ENCODE measurements at regions not wholly inside any gene's neighbourhood (a gene's known extent, or its start where the extent isn't known, plus 50 kb on each side); places are given as distances from the start of the nearest gene placed in this dataset.

DNA sequence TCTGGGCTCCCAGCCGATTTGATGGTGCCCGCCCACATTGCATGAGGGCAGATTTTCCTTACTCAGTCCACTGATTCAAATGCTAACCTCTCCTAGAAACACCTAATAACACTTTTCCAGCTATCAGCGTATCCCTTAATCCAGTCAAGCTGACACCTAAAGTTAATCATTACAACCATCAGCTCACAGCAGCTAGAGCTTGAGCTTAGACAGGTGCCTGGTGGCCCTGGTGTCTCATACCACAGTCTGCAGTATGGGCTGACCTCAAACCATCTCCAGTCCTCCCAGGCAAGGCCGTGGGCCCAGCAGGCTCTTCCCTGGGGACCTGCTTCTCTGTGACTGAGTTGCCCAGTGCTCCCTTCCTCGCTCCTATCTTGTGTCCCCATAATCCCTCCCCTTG is 174.4 kb upstream of the NECTIN1 start:
- ChIA-PET POLR2A (no interaction called here), CTCF (no interaction called here)
- DNase-seq (ENCODE audit: low read depth, low spot score) (no peak), FAIRE-seq (no peak)
- Histone ChIP-seq H3K4me1 (ENCODE audit: control insufficient read depth, extremely low read depth, insufficient read depth, low read length) (no peaks in the 10 kb centered on the region), H3K4me3 (replicated peaks in 1 of 3; ENCODE audit: insufficient read depth in 1 of 3, low read depth in 1 of 3, low read length in 3 of 3) (no peak overlapping the region), H3K79me2 (ENCODE audit: control insufficient read depth, insufficient read depth, low read length) (no peaks in the 10 kb centered on the region), H3K9me1 (replicated peaks; ENCODE audit: control insufficient read depth, extremely low read depth, insufficient read depth, low read length) (no peaks in the 10 kb centered on the region), H3K27ac (ENCODE audit: insufficient read depth, low read depth, low read length) (no peak overlapping the region), H3K4me2 (ENCODE audit: insufficient read depth, low read length) (no peak overlapping the region), H3K9ac (replicated peaks; ENCODE audit: extremely low read depth, insufficient read depth, low read length) (no peak overlapping the region), H3K27me3 (ENCODE audit: control insufficient read depth in 2 of 2, insufficient read depth in 2 of 2, low read length in 2 of 2) (no peaks in the 10 kb centered on the region), H2AFZ (ENCODE audit: low read depth, low read length) (no peak overlapping the region), H3K36me3 (ENCODE audit: control insufficient read depth in 2 of 2, extremely low read depth in 1 of 2, insufficient read depth in 2 of 2, low read length in 2 of 2) (no peaks in the 10 kb centered on the region), H3K9me3 (replicated peaks; ENCODE audit: control insufficient read depth, insufficient read depth, low read length) (no peaks in the 10 kb centered on the region), H4K20me1 (replicated peaks; ENCODE audit: control insufficient read depth, extremely low read depth, insufficient read depth, low read length) (no peaks in the 10 kb centered on the region)
- TF ChIP-seq MYC (IDR thresholded peaks at IDR 0.05; ENCODE audit: low read depth, low read length): no peak
- TF ChIP-seq, protein P1, sequence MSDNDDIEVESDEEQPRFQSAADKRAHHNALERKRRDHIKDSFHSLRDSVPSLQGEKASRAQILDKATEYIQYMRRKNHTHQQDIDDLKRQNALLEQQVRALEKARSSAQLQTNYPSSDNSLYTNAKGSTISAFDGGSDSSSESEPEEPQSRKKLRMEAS (IDR thresholded peaks at IDR 0.05; ENCODE audit: insufficient read depth, insufficient read length): no peak
- TF ChIP-seq, protein P2, sequence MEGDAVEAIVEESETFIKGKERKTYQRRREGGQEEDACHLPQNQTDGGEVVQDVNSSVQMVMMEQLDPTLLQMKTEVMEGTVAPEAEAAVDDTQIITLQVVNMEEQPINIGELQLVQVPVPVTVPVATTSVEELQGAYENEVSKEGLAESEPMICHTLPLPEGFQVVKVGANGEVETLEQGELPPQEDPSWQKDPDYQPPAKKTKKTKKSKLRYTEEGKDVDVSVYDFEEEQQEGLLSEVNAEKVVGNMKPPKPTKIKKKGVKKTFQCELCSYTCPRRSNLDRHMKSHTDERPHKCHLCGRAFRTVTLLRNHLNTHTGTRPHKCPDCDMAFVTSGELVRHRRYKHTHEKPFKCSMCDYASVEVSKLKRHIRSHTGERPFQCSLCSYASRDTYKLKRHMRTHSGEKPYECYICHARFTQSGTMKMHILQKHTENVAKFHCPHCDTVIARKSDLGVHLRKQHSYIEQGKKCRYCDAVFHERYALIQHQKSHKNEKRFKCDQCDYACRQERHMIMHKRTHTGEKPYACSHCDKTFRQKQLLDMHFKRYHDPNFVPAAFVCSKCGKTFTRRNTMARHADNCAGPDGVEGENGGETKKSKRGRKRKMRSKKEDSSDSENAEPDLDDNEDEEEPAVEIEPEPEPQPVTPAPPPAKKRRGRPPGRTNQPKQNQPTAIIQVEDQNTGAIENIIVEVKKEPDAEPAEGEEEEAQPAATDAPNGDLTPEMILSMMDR (IDR thresholded peaks at IDR 0.05; ENCODE audit: extremely low read depth in 1 of 2, insufficient read depth in 1 of 2, low read depth in 1 of 2, low read length in 2 of 2): no peak
- no peak for TF ChIP-seq POLR2AphosphoS5 (IDR thresholded peaks at IDR 0.05; ENCODE audit: insufficient read depth, low read depth, low read length)
- no peak for TF ChIP-seq JUN (IDR thresholded peaks at IDR 0.05; ENCODE audit: borderline replicate concordance, insufficient read depth, insufficient read length, low read depth)
- TF ChIP-seq POLR2A (IDR thresholded peaks at IDR 0.05; ENCODE audit: low read depth, low read length): no peak
- no peak for TF ChIP-seq FOS (IDR thresholded peaks at IDR 0.05; ENCODE audit: borderline replicate concordance, insufficient read depth, low read length)
- TF ChIP-seq EZH2 (IDR thresholded peaks at IDR 0.05; ENCODE audit: borderline replicate concordance, low read depth, low read length, severe bottlenecking): no peak
- TF ChIP-seq GATA2 (IDR thresholded peaks at IDR 0.05; ENCODE audit: insufficient read depth, insufficient read length, low read depth, low read length): no peak
- no TSS peak for BruUV-seq (replicated peaks)
- intact Hi-C loops (cut with micrococcal nuclease): no loop called here
- dilution Hi-C loops (cut with MboI; ENCODE audit: extremely low pct_ligation_motif_present, low sequenced_read_pairs): no loop called here

Measured in endothelial cell of umbilical vein (primary cell).